ENCODE measurements at regions not wholly inside any gene's neighbourhood (a gene's known extent, or its start where the extent isn't known, plus 50 kb on each side); places are given as distances from the start of the nearest gene placed in this dataset.

DNA sequence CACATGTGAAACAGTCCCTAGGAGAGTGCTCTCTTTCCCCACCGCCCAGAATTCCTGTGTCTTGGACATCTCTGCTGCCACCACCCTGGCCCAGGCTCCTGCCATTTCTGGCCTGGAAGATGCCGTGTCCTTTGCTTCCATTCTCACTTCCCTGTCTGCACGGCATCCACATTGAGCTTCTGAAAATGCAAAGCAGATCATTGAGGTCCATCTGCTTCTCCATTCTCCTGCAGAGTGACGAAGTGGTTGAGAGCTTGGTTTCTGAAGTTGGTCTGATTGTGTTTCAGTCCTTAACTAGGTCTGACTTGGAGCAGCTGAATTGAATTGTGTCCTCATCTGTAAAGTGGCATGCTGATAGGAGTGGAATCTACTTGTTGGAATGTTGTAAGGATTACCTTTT is 98.7 kb upstream of the MGAT5 start:
- TF ChIP-seq, protein P1, sequence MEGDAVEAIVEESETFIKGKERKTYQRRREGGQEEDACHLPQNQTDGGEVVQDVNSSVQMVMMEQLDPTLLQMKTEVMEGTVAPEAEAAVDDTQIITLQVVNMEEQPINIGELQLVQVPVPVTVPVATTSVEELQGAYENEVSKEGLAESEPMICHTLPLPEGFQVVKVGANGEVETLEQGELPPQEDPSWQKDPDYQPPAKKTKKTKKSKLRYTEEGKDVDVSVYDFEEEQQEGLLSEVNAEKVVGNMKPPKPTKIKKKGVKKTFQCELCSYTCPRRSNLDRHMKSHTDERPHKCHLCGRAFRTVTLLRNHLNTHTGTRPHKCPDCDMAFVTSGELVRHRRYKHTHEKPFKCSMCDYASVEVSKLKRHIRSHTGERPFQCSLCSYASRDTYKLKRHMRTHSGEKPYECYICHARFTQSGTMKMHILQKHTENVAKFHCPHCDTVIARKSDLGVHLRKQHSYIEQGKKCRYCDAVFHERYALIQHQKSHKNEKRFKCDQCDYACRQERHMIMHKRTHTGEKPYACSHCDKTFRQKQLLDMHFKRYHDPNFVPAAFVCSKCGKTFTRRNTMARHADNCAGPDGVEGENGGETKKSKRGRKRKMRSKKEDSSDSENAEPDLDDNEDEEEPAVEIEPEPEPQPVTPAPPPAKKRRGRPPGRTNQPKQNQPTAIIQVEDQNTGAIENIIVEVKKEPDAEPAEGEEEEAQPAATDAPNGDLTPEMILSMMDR (conservative IDR thresholded peaks at IDR 0.05; ENCODE audit: low read length), result no peak
- TF ChIP-seq EZH2phosphoT487 (IDR thresholded peaks at IDR 0.05; ENCODE audit: borderline replicate concordance), result no peak

Data from Loucy (cell line).